Activated CD4-positive, alpha-beta memory T cell treated with anti-CD3 and anti-CD28 coated beads, Interleukin-2, amount 10 ng/mL, durations not matched to agents 7 days and 5 days (primary cell): ENCODE measurements at regions not wholly inside any gene's neighbourhood (a gene's known extent, or its start where the extent isn't known, plus 50 kb on each side); places are given as distances from the start of the nearest gene placed in this dataset.
"Not testable (repeated sequence)": the region's sequence is repeated elsewhere in the genome, so short reads cannot be mapped to it uniquely, and the experiment has no call there.

Experiments
- CTCF ChIA-PET: fragments of 350-600 bp; sonication (Branson Sonifier 250); formaldehyde crosslinking; loops from one replicate; lab custom pipeline; 2021; ENCODE audit warnings: antibody characterized with exemption, inconsistent platforms; lab: Charles Lee
- POLR2A ChIA-PET: fragments of 350-600 bp; sonication (Branson Sonifier 250); formaldehyde crosslinking; loops from one replicate; lab custom pipeline; 2021; ENCODE audit warnings: antibody characterized with exemption; lab: Charles Lee
- DNase-seq: peaks from one replicate; pipeline ENCODE4 v3.0.0-alpha.2; 2020
- H3K27ac Mint-ChIP-seq: one replicate; pipeline ENCODE4 v1.8.0; 2021; ENCODE audit warnings: mild to moderate bottlenecking, mixed read lengths
- H3K27me3 Mint-ChIP-seq: one replicate; pipeline ENCODE4 v1.8.0; 2021; ENCODE audit warnings: mixed read lengths
- H3K36me3 Mint-ChIP-seq: one replicate; pipeline ENCODE4 v1.8.0; 2021; ENCODE audit warnings: low read depth, mixed read lengths
- H3K4me1 Mint-ChIP-seq: one replicate; pipeline ENCODE4 v1.8.0; 2021; ENCODE audit warnings: mixed read lengths
- H3K4me3 Mint-ChIP-seq: one replicate; pipeline ENCODE4 v1.8.0; 2021; ENCODE audit warnings: mild to moderate bottlenecking, mixed read lengths
- H3K9me3 Mint-ChIP-seq: one replicate; pipeline ENCODE4 v1.8.0; 2021; ENCODE audit warnings: mixed read lengths

GRCh38 chr9:135355521-135356011, 124.0 kb upstream of the PPP1R26 start:
- no peak overlapping the region for H3K4me3 Mint-ChIP-seq
- ChIA-PET POLR2A (interaction anchor here (1.1 kb wide), 1 partner anchor 9 kb away, joined by 3 read pairs; no protein-coding TSS in a partner anchor), CTCF (no interaction called here)
- H3K36me3 Mint-ChIP-seq, result no peaks in the 10 kb centered on the region
- H3K27me3 Mint-ChIP-seq, result no peaks in the 10 kb centered on the region
- no peak overlapping the region for H3K27ac Mint-ChIP-seq
- peaks cover 21% of the 10 kb centered on the region for H3K4me1 Mint-ChIP-seq
- H3K9me3 Mint-ChIP-seq, result no peaks in the 10 kb centered on the region
- no peak for DNase-seq

- Mint-ChIP-seq H3K4me1 (peaks cover 25% of the 10 kb centered on the region), H3K36me3 (no peaks in the 10 kb centered on the region), H3K27me3 (no peaks in the 10 kb centered on the region), H3K27ac (no peak overlapping the region), H3K9me3 (no peaks in the 10 kb centered on the region), H3K4me3 (no peak overlapping the region)
- CTCF ChIA-PET, result no interaction called here
- POLR2A ChIA-PET, result interaction anchor here (1.1 kb wide), 1 partner anchor 10 kb away, joined by 3 read pairs; no protein-coding TSS in a partner anchor
- no peak for DNase-seq
Observed at GRCh38 chr9:135356021-135356420, 123.6 kb upstream of the PPP1R26 start.

- Mint-ChIP-seq H3K4me1 (peaks cover 25% of the 10 kb centered on the region), H3K27me3 (no peaks in the 10 kb centered on the region), H3K27ac (no peak overlapping the region), H3K9me3 (no peaks in the 10 kb centered on the region), H3K36me3 (no peaks in the 10 kb centered on the region), H3K4me3 (no peak overlapping the region)
- DNase-seq, result no peak
- ChIA-PET POLR2A (interaction anchor here (1.1 kb wide), 1 partner anchor 10 kb away, joined by 3 read pairs; no protein-coding TSS in a partner anchor), CTCF (no interaction called here)
Observed at GRCh38 chr9:135356796-135357195, 122.8 kb upstream of the PPP1R26 start.

GRCh38 chr9:135357863-135358551, 121.6 kb upstream of the PPP1R26 start:
- DNase-seq, result no peak
- Mint-ChIP-seq H3K4me3 (no peak overlapping the region), H3K4me1 (peaks cover 25% of the 10 kb centered on the region), H3K9me3 (no peaks in the 10 kb centered on the region), H3K27ac (no peak overlapping the region), H3K36me3 (no peaks in the 10 kb centered on the region), H3K27me3 (no peaks in the 10 kb centered on the region)
- CTCF ChIA-PET, result no interaction called here
- POLR2A ChIA-PET, result no interaction called here

GRCh38 chr9:135358552-135358940, 121.0 kb upstream of the PPP1R26 start:
- ChIA-PET CTCF (no interaction called here), POLR2A (no interaction called here)
- Mint-ChIP-seq H3K36me3 (no peaks in the 10 kb centered on the region), H3K4me3 (no peak overlapping the region), H3K27me3 (no peaks in the 10 kb centered on the region), H3K4me1 (peaks cover 25% of the 10 kb centered on the region), H3K27ac (no peak overlapping the region), H3K9me3 (no peaks in the 10 kb centered on the region)
- DNase-seq, result no peak

- peak overlapping the region; percentile 86 for H3K27ac Mint-ChIP-seq
- CTCF ChIA-PET, result no interaction called here
- H3K4me3 Mint-ChIP-seq, result peak overlapping the region; percentile 24
Observed at GRCh38 chr9:135359764-135360163, 119.8 kb upstream of the PPP1R26 start.

DNA sequence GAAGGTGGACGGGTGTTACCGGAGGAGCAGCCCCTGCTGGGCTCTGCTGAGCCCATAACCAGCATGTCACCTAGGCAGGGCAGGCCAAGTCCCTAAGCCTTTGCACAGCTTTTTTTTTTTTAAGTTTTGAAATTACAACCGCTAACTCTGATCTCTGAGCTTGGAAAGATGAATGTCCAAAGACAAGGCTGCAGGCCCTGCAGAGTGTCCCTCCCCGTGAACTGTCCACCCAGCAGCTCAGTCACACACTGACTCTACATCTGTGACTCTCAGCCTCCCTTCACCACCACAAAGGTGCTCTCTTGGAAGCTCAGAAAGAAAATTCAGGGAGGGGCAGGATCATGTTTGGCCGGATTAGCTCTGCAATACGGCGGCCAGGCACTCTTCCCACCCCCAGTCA, 119.0 kb upstream of the PPP1R26 start:
- H3K4me3 Mint-ChIP-seq, result no peak overlapping the region
- no peaks in the 10 kb centered on the region for H3K27me3 Mint-ChIP-seq
- no peaks in the 10 kb centered on the region for H3K9me3 Mint-ChIP-seq
- H3K27ac Mint-ChIP-seq, result peak overlapping the region; percentile 86
- peaks cover 25% of the 10 kb centered on the region for H3K4me1 Mint-ChIP-seq
- POLR2A ChIA-PET, result interaction anchor here (0.7 to 1.4 kb wide), 2 partner anchors 11 to 108 kb away, joined by 3 to 4 read pairs; no protein-coding TSS in a partner anchor
- CTCF ChIA-PET, result no interaction called here
- no peak for DNase-seq
- H3K36me3 Mint-ChIP-seq, result no peaks in the 10 kb centered on the region

More at GRCh38 chr9:135359764-135360163, 119.8 kb upstream of the PPP1R26 start:
- peak; percentile 72 for DNase-seq
- H3K9me3 Mint-ChIP-seq, result no peaks in the 10 kb centered on the region
- H3K27me3 Mint-ChIP-seq, result no peaks in the 10 kb centered on the region
- no peaks in the 10 kb centered on the region for H3K36me3 Mint-ChIP-seq
- POLR2A ChIA-PET, result interaction anchor here (0.7 to 1.4 kb wide), 2 partner anchors 12 to 109 kb away, joined by 3 to 4 read pairs; no protein-coding TSS in a partner anchor
- H3K4me1 Mint-ChIP-seq, result peaks cover 25% of the 10 kb centered on the region

DNA sequence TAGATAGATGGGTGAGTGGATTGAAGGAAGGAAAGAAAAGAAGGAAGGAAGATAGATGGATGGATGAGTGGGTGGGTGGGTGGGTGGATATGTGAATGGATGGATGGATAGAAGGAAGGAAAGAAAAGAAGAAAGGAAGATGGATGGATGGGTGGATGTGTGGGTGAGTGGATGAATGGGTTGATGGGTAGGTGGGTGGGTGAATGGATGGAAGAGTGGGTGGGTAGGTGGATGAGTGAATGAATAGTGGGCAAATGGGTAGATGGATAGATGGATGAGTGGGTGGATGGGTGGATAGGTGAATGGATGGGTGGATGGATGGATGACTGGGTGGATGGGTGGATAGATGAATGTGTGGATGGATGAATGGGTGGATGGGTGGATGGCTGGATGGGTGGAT, 117.9 kb upstream of the PPP1R26 start:
- H3K36me3 Mint-ChIP-seq, H3K9me3 Mint-ChIP-seq, H3K4me3 Mint-ChIP-seq, DNase-seq, CTCF ChIA-PET, H3K27me3 Mint-ChIP-seq, H3K27ac Mint-ChIP-seq, POLR2A ChIA-PET: not testable (repeated sequence)
- peaks cover 25% of the 10 kb centered on the region for H3K4me1 Mint-ChIP-seq

GRCh38 chr9:135363596-135363995, 116.0 kb upstream of the PPP1R26 start:
- no peaks in the 10 kb centered on the region for H3K9me3 Mint-ChIP-seq

GRCh38 chr9:135365013-135365768, 114.4 kb upstream of the PPP1R26 start:
- Mint-ChIP-seq H3K9me3 (no peaks in the 10 kb centered on the region), H3K36me3 (no peaks in the 10 kb centered on the region), H3K27me3 (no peaks in the 10 kb centered on the region), H3K4me3 (no peak overlapping the region), H3K27ac (no peak overlapping the region), H3K4me1 (peaks cover 8% of the 10 kb centered on the region)
- ChIA-PET CTCF (no interaction called here), POLR2A (no interaction called here)
- no peak for DNase-seq

More at GRCh38 chr9:135363596-135363995, 116.0 kb upstream of the PPP1R26 start:
- no peaks in the 10 kb centered on the region for H3K27me3 Mint-ChIP-seq
- CTCF ChIA-PET, result no interaction called here
- POLR2A ChIA-PET, result no interaction called here
- peaks cover 23% of the 10 kb centered on the region for H3K4me1 Mint-ChIP-seq
- no peak overlapping the region for H3K27ac Mint-ChIP-seq
- no peak overlapping the region for H3K4me3 Mint-ChIP-seq
- no peaks in the 10 kb centered on the region for H3K36me3 Mint-ChIP-seq
- DNase-seq, result no peak

GRCh38 chr9:135366104-135366503, 113.5 kb upstream of the PPP1R26 start:
- no peaks in the 10 kb centered on the region for H3K27me3 Mint-ChIP-seq
- ChIA-PET CTCF (no interaction called here), POLR2A (no interaction called here)

GRCh38 chr9:135369412-135369990, 110.1 kb upstream of the PPP1R26 start:
- H3K9me3 Mint-ChIP-seq, result no peaks in the 10 kb centered on the region
- POLR2A ChIA-PET, result no interaction called here
- no peaks in the 10 kb centered on the region for H3K4me1 Mint-ChIP-seq
- no peak overlapping the region for H3K4me3 Mint-ChIP-seq
- no peaks in the 10 kb centered on the region for H3K36me3 Mint-ChIP-seq
- no peaks in the 10 kb centered on the region for H3K27me3 Mint-ChIP-seq
- CTCF ChIA-PET, result no interaction called here
- no peak for DNase-seq
- H3K27ac Mint-ChIP-seq, result no peak overlapping the region

More at GRCh38 chr9:135366104-135366503, 113.5 kb upstream of the PPP1R26 start:
- Mint-ChIP-seq H3K4me1 (no peaks in the 10 kb centered on the region), H3K9me3 (no peaks in the 10 kb centered on the region), H3K4me3 (no peak overlapping the region), H3K27ac (no peak overlapping the region), H3K36me3 (no peaks in the 10 kb centered on the region)
- DNase-seq, result no peak
